GM12878 (cell line): ENCODE measurements at regions not wholly inside any gene's neighbourhood (a gene's known extent, or its start where the extent isn't known, plus 50 kb on each side); places are given as distances from the start of the nearest gene placed in this dataset.

Experiments
- CHD1 ChIP-seq: IDR thresholded peaks from 2 replicates; pipeline ENCODE4 v1.6.1; 2012; ENCODE audit warnings: low read depth, low read length, improper control_type of control experiment
- ETV6 ChIP-seq, 2 experiments: fragments of 450-650 bp in 1 of 2; IDR thresholded peaks in 1 of 2; conservative IDR thresholded peaks in 1 of 2; 2 replicates each; pipeline ENCODE4 v1.6.1; 2014; ENCODE audit warnings: antibody characterized with exemption in 1 of 2, borderline replicate concordance in 1 of 2, low read depth in 1 of 2, mild to moderate bottlenecking in 1 of 2, moderate library complexity in 1 of 2
- POLR2A ChIP-seq: IDR thresholded peaks from 2 replicates; pipeline ENCODE4 v1.6.1; 2011; ENCODE audit warnings: low read depth, mild to moderate bottlenecking, low read length
- SIX5 ChIP-seq: IDR thresholded peaks from 2 replicates; pipeline ENCODE4 v1.6.1; 2011; ENCODE audit warnings: mild to moderate bottlenecking, low read depth, low read length, moderate library complexity; ENCODE audit not compliant: severe bottlenecking
- TF ChIP-seq, protein P1 (sequence below): IDR thresholded peaks from 2 replicates; pipeline ENCODE4 v1.6.1; 2012; ENCODE audit warnings: low read depth, low read length, improper control_type of control experiment
- TF ChIP-seq, protein P2 (sequence below), 3 experiments: IDR thresholded peaks in 2 of 3; conservative IDR thresholded peaks in 1 of 3; 2 replicates each; pipeline ENCODE4 v1.5.1; 2011; ENCODE audit warnings: low read depth in 3 of 3, low read length in 3 of 3, mild to moderate bottlenecking in 3 of 3, control low read depth in 2 of 3, moderate library complexity in 2 of 3, inconsistent platforms in 1 of 3, mixed read lengths in 1 of 3; ENCODE audit not compliant: control insufficient read depth in 2 of 3, insufficient read depth in 1 of 3; ENCODE audit errors: extremely low read depth in 1 of 3

DNA sequence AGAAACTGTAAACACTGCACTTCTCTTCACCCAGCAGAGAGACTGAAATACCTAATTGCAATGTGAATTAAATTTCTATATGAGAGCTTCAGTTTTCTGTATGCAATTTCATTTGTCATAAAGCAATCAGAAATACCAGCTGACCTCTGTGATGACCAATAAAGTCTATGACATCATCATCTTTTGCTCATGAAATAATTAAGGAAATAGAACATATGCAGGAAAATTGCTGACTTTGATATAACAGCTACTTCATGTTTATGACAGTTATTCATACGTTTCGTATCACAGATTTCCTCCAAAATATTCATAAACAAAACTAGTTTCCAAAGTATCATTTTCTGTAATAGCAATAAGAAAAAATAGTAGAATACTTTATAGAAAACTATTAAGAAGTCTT lies 652.3 kb downstream of the SLCO4C1 start:
- no peak for TF ChIP-seq POLR2A
- TF ChIP-seq, protein P1, sequence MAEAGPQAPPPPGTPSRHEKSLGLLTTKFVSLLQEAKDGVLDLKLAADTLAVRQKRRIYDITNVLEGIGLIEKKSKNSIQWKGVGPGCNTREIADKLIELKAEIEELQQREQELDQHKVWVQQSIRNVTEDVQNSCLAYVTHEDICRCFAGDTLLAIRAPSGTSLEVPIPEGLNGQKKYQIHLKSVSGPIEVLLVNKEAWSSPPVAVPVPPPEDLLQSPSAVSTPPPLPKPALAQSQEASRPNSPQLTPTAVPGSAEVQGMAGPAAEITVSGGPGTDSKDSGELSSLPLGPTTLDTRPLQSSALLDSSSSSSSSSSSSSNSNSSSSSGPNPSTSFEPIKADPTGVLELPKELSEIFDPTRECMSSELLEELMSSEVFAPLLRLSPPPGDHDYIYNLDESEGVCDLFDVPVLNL = no peak
- no peak for TF ChIP-seq ETV6 (conservative IDR thresholded peaks at IDR 0.05 in 1 of 2, IDR thresholded peaks at IDR 0.05 in 1 of 2; ENCODE audit: borderline replicate concordance in 1 of 2, low read depth in 1 of 2)
- no peak for TF ChIP-seq SIX5
- TF ChIP-seq, protein P2, sequence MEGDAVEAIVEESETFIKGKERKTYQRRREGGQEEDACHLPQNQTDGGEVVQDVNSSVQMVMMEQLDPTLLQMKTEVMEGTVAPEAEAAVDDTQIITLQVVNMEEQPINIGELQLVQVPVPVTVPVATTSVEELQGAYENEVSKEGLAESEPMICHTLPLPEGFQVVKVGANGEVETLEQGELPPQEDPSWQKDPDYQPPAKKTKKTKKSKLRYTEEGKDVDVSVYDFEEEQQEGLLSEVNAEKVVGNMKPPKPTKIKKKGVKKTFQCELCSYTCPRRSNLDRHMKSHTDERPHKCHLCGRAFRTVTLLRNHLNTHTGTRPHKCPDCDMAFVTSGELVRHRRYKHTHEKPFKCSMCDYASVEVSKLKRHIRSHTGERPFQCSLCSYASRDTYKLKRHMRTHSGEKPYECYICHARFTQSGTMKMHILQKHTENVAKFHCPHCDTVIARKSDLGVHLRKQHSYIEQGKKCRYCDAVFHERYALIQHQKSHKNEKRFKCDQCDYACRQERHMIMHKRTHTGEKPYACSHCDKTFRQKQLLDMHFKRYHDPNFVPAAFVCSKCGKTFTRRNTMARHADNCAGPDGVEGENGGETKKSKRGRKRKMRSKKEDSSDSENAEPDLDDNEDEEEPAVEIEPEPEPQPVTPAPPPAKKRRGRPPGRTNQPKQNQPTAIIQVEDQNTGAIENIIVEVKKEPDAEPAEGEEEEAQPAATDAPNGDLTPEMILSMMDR (IDR thresholded peaks at IDR 0.05 in 2 of 3, conservative IDR thresholded peaks at IDR 0.05 in 1 of 3; ENCODE audit: control insufficient read depth in 2 of 3, extremely low read depth in 1 of 3, insufficient read depth in 1 of 3, low read depth in 3 of 3, low read length in 3 of 3) = no peak
- no peak for TF ChIP-seq CHD1
